ENCODE measurements at regions not wholly inside any gene's neighbourhood (a gene's known extent, or its start where the extent isn't known, plus 50 kb on each side); places are given as distances from the start of the nearest gene placed in this dataset.

- H3K4me2 ChIP-seq (ENCODE audit: low read depth, low read length, poor library complexity, severe bottlenecking) = no peak overlapping the region
- H3K9ac ChIP-seq (ENCODE audit: low read length) = no peak overlapping the region
- no peaks in the 10 kb centered on the region for H3K9me3 ChIP-seq (ENCODE audit: insufficient read depth, low read length)
- no peaks in the 10 kb centered on the region for H3K9me2 ChIP-seq (replicated peaks; ENCODE audit: insufficient read depth, low read length)
- H4K20me1 ChIP-seq (ENCODE audit: low read depth, low read length) = no peaks in the 10 kb centered on the region
- no peaks in the 10 kb centered on the region for H3K27me3 ChIP-seq (ENCODE audit: low read length)
- TF ChIP-seq EZH2phosphoT487 (conservative IDR thresholded peaks at IDR 0.05; ENCODE audit: low read length) = no peak
- no peak for TF ChIP-seq CTCF (IDR thresholded peaks at IDR 0.05; ENCODE audit: insufficient read depth, low read length, poor library complexity, severe bottlenecking)
- H3K27ac ChIP-seq (ENCODE audit: low read depth, low read length) = no peak overlapping the region
- H2AFZ ChIP-seq (ENCODE audit: low read depth, low read length, severe bottlenecking) = no peak overlapping the region
- no peaks in the 10 kb centered on the region for H3K79me2 ChIP-seq (ENCODE audit: insufficient read depth, low read length)
- H3K4me3 ChIP-seq (ENCODE audit: insufficient read depth, low read length, poor library complexity, severe bottlenecking) = no peak overlapping the region
- no peaks in the 10 kb centered on the region for H3F3A ChIP-seq (ENCODE audit: insufficient read depth)
- H3K36me3 ChIP-seq (ENCODE audit: low read length) = no peaks in the 10 kb centered on the region
Measured at GRCh38 chr6:104031346-104031745, 828.4 kb downstream of the HACE1 start.

- H2AFZ ChIP-seq (ENCODE audit: low read depth, low read length, severe bottlenecking) = no peak overlapping the region
- no peak for TF ChIP-seq CTCF (IDR thresholded peaks at IDR 0.05; ENCODE audit: insufficient read depth, low read length, poor library complexity, severe bottlenecking)
- TF ChIP-seq EZH2phosphoT487 (conservative IDR thresholded peaks at IDR 0.05; ENCODE audit: low read length) = no peak
- H3K36me3 ChIP-seq (ENCODE audit: low read length) = no peaks in the 10 kb centered on the region
- no peak overlapping the region for H3K9ac ChIP-seq (ENCODE audit: low read length)
- H3K27me3 ChIP-seq (ENCODE audit: low read length) = no peaks in the 10 kb centered on the region
- H3K9me3 ChIP-seq (ENCODE audit: insufficient read depth, low read length) = no peaks in the 10 kb centered on the region
- H4K20me1 ChIP-seq (ENCODE audit: low read depth, low read length) = no peaks in the 10 kb centered on the region
- no peak overlapping the region for H3K27ac ChIP-seq (ENCODE audit: low read depth, low read length)
- no peaks in the 10 kb centered on the region for H3F3A ChIP-seq (ENCODE audit: insufficient read depth)
- no peaks in the 10 kb centered on the region for H3K9me2 ChIP-seq (replicated peaks; ENCODE audit: insufficient read depth, low read length)
- H3K79me2 ChIP-seq (ENCODE audit: insufficient read depth, low read length) = no peaks in the 10 kb centered on the region
- no peak overlapping the region for H3K4me3 ChIP-seq (ENCODE audit: insufficient read depth, low read length, poor library complexity, severe bottlenecking)
- no peak overlapping the region for H3K4me2 ChIP-seq (ENCODE audit: low read depth, low read length, poor library complexity, severe bottlenecking)
Measured at GRCh38 chr6:104022126-104022525, 837.6 kb downstream of the HACE1 start.

- Histone ChIP-seq H2AFZ (ENCODE audit: low read depth, low read length, severe bottlenecking) (no peak overlapping the region), H3K9me2 (replicated peaks; ENCODE audit: insufficient read depth, low read length) (no peaks in the 10 kb centered on the region), H3K27ac (ENCODE audit: low read depth, low read length) (no peak overlapping the region), H3K9me3 (ENCODE audit: insufficient read depth, low read length) (no peaks in the 10 kb centered on the region), H3K9ac (ENCODE audit: low read length) (no peak overlapping the region), H3K36me3 (ENCODE audit: low read length) (no peaks in the 10 kb centered on the region), H3K4me2 (ENCODE audit: low read depth, low read length, poor library complexity, severe bottlenecking) (no peak overlapping the region), H3K79me2 (ENCODE audit: insufficient read depth, low read length) (no peaks in the 10 kb centered on the region), H3F3A (ENCODE audit: insufficient read depth) (no peaks in the 10 kb centered on the region), H3K4me3 (ENCODE audit: insufficient read depth, low read length, poor library complexity, severe bottlenecking) (no peak overlapping the region), H3K27me3 (ENCODE audit: low read length) (no peaks in the 10 kb centered on the region), H4K20me1 (ENCODE audit: low read depth, low read length) (no peaks in the 10 kb centered on the region)
- TF ChIP-seq CTCF (IDR thresholded peaks at IDR 0.05; ENCODE audit: insufficient read depth, low read length, poor library complexity, severe bottlenecking) = no peak
- TF ChIP-seq EZH2phosphoT487 (conservative IDR thresholded peaks at IDR 0.05; ENCODE audit: low read length) = no peak
Measured at GRCh38 chr6:104019075-104019753, 840.5 kb downstream of the HACE1 start.
